ENCODE measurements at regions not wholly inside any gene's neighbourhood (a gene's known extent, or its start where the extent isn't known, plus 50 kb on each side); places are given as distances from the start of the nearest gene placed in this dataset.

DNA sequence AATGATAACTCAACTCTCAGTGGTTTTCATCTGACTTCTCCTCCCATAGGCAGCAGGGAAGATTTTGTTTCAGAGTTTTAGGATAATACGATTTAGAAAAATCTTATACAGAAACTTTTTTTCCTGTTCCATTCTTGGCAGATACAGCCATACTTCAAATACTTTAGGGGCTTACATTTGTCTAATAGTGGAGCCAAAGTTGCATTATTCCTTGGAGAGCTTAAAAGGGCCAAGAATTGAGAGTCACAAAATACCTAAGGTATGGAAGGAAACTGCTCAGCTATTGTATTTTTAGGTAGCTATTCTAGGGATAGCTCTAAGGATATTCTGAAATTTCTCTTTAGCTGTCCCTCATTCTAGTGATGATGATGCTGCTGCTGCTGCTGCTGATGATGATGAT, 132.9 kb upstream of the PTCHD1 start:
- Histone ChIP-seq H2AFZ (no peak overlapping the region), H3K9me3 (ENCODE audit: low read depth) (no peaks in the 10 kb centered on the region), H3F3A (ENCODE audit: insufficient read depth) (no peaks in the 10 kb centered on the region), H3K9me2 (ENCODE audit: insufficient read depth) (no peaks in the 10 kb centered on the region), H3K4me3 (no peak overlapping the region), H3K27me3 (replicated peaks; ENCODE audit: insufficient read depth) (no peaks in the 10 kb centered on the region), H3K4me2 (ENCODE audit: unreplicated experiment) (no peak overlapping the region), H3K27ac (no peak overlapping the region), H4K20me1 (ENCODE audit: insufficient read depth) (no peaks in the 10 kb centered on the region), H3K79me2 (ENCODE audit: insufficient read depth) (no peaks in the 10 kb centered on the region), H3K36me3 (ENCODE audit: low read depth) (no peaks in the 10 kb centered on the region), H3K9ac (no peak overlapping the region), H3K4me1 (ENCODE audit: insufficient read depth) (no peaks in the 10 kb centered on the region)
- in situ Hi-C loops (cut with MboI) = no loop called here
- TF ChIP-seq EZH2 (IDR thresholded peaks at IDR 0.05; ENCODE audit: insufficient read depth, poor library complexity, severe bottlenecking) = no peak
- TF ChIP-seq EZH2phosphoT487 (IDR thresholded peaks at IDR 0.05; ENCODE audit: insufficient read depth, low read depth) = no peak
- WGBS, 2 experiments (ENCODE audit: low coverage in 1 of 2, low lambda C conversion rate in 2 of 2, missing lambda C conversion rate in 2 of 2) = 38 to 54% methylated on average over 1 of the region's 1 CpG
- no peak for DNase-seq

DNA sequence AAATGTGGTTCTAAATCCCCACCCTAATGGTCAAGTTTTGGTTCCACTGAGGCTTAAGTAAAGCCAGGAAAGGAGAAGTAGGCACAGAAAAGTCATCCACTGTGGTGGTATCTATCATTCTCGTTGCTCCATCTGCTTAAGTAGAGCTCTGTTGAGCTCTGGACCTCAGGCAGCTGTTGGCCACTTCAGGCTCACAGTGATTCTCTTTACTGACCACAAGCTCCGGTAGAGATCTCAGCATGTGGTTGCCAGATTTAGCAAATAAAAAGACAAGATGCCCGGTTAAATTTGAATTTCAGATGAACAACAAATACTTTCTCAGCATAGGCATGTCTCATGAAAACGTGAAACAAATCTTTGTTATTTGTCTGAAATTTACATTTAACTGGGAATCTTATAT, 132.3 kb upstream of the PTCHD1 start:
- Histone ChIP-seq H3K27me3 (replicated peaks; ENCODE audit: insufficient read depth) (no peaks in the 10 kb centered on the region), H3K9me3 (ENCODE audit: low read depth) (no peaks in the 10 kb centered on the region), H3K79me2 (ENCODE audit: insufficient read depth) (no peaks in the 10 kb centered on the region), H3K9me2 (ENCODE audit: insufficient read depth) (no peaks in the 10 kb centered on the region), H3F3A (ENCODE audit: insufficient read depth) (no peaks in the 10 kb centered on the region), H3K4me1 (ENCODE audit: insufficient read depth) (no peaks in the 10 kb centered on the region), H3K9ac (no peak overlapping the region), H4K20me1 (ENCODE audit: insufficient read depth) (no peaks in the 10 kb centered on the region), H2AFZ (no peak overlapping the region), H3K27ac (no peak overlapping the region), H3K4me3 (no peak overlapping the region), H3K4me2 (ENCODE audit: unreplicated experiment) (no peak overlapping the region), H3K36me3 (ENCODE audit: low read depth) (no peaks in the 10 kb centered on the region)
- WGBS, 2 experiments (ENCODE audit: low coverage in 1 of 2, low lambda C conversion rate in 2 of 2, missing lambda C conversion rate in 2 of 2) = 0 to 8% methylated on average over 4 of the region's 4 CpGs
- TF ChIP-seq EZH2 (IDR thresholded peaks at IDR 0.05; ENCODE audit: insufficient read depth, poor library complexity, severe bottlenecking) (no peak), EZH2phosphoT487 (IDR thresholded peaks at IDR 0.05; ENCODE audit: insufficient read depth, low read depth) (no peak)
- DNase-seq = no peak
- in situ Hi-C loops (cut with MboI) = no loop called here

GRCh38 chrX:23223169-23223568, 111.5 kb upstream of the PTCHD1 start:
- Histone ChIP-seq H3K9me3 (ENCODE audit: low read depth) (no peaks in the 10 kb centered on the region), H3F3A (ENCODE audit: insufficient read depth) (no peaks in the 10 kb centered on the region), H3K4me3 (no peak overlapping the region), H3K9me2 (ENCODE audit: insufficient read depth) (no peaks in the 10 kb centered on the region), H2AFZ (no peak overlapping the region), H3K4me2 (ENCODE audit: unreplicated experiment) (no peak overlapping the region), H3K27ac (no peak overlapping the region), H3K27me3 (replicated peaks; ENCODE audit: insufficient read depth) (no peaks in the 10 kb centered on the region), H4K20me1 (ENCODE audit: insufficient read depth) (no peaks in the 10 kb centered on the region), H3K9ac (no peak overlapping the region), H3K4me1 (ENCODE audit: insufficient read depth) (no peaks in the 10 kb centered on the region), H3K79me2 (ENCODE audit: insufficient read depth) (no peaks in the 10 kb centered on the region), H3K36me3 (ENCODE audit: low read depth) (no peaks in the 10 kb centered on the region)
- TF ChIP-seq EZH2phosphoT487 (IDR thresholded peaks at IDR 0.05; ENCODE audit: insufficient read depth, low read depth) (no peak), EZH2 (IDR thresholded peaks at IDR 0.05; ENCODE audit: insufficient read depth, poor library complexity, severe bottlenecking) (no peak)
- in situ Hi-C loops (cut with MboI) = no loop called here
- no peak for DNase-seq
- 54 to 61% methylated on average over 3 to 5 of the region's 5 CpGs for WGBS, 2 experiments (ENCODE audit: low coverage in 1 of 2, low lambda C conversion rate in 2 of 2, missing lambda C conversion rate in 2 of 2)

GRCh38 chrX:23228454-23228853, 106.2 kb upstream of the PTCHD1 start:
- Histone ChIP-seq H3K4me1 (ENCODE audit: insufficient read depth) (no peaks in the 10 kb centered on the region), H3K79me2 (ENCODE audit: insufficient read depth) (no peaks in the 10 kb centered on the region), H3K9me3 (ENCODE audit: low read depth) (no peaks in the 10 kb centered on the region), H3K27ac (no peak overlapping the region), H4K20me1 (ENCODE audit: insufficient read depth) (no peaks in the 10 kb centered on the region), H3K4me3 (no peak overlapping the region), H2AFZ (no peak overlapping the region), H3F3A (ENCODE audit: insufficient read depth) (no peaks in the 10 kb centered on the region), H3K27me3 (replicated peaks; ENCODE audit: insufficient read depth) (no peaks in the 10 kb centered on the region), H3K4me2 (ENCODE audit: unreplicated experiment) (no peak overlapping the region), H3K36me3 (ENCODE audit: low read depth) (no peaks in the 10 kb centered on the region), H3K9me2 (ENCODE audit: insufficient read depth) (no peaks in the 10 kb centered on the region), H3K9ac (no peak overlapping the region)
- in situ Hi-C loops (cut with MboI) = no loop called here
- DNase-seq = no peak
- TF ChIP-seq EZH2phosphoT487 (IDR thresholded peaks at IDR 0.05; ENCODE audit: insufficient read depth, low read depth) = no peak
- 19 to 21% methylated on average over 3 of the region's 3 CpGs for WGBS, 2 experiments (ENCODE audit: low coverage in 1 of 2, low lambda C conversion rate in 2 of 2, missing lambda C conversion rate in 2 of 2)

DNA sequence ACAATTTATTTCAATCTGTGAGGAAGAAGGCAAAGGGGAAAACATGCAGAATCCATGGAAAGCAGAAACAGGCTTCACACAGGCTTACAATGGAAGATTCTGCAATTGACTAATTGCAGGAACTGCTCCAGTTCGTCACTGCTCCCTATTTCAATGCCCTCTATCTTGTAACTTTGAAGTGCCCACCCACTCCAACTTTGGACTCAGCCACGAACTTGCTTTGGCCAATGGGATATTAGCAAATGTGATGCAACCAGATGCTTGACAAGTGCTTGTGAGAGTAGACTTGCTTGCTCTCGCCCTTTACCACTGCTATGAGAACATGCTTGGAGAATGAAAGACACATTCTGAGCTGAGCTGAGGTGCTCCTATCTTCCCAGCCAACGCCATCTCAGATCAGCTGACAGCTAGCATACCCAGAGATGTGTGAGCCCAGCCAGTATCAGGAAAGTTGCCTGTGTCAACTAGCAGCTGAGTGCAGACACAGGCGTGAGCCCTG, 105.7 kb upstream of the PTCHD1 start:
- Histone ChIP-seq H3K4me2 (ENCODE audit: unreplicated experiment) (no peak overlapping the region), H3K9ac (no peak overlapping the region), H3K27me3 (replicated peaks; ENCODE audit: insufficient read depth) (no peaks in the 10 kb centered on the region), H3K4me3 (no peak overlapping the region), H3K79me2 (ENCODE audit: insufficient read depth) (no peaks in the 10 kb centered on the region), H3K4me1 (ENCODE audit: insufficient read depth) (no peaks in the 10 kb centered on the region), H3F3A (ENCODE audit: insufficient read depth) (no peaks in the 10 kb centered on the region), H3K36me3 (ENCODE audit: low read depth) (no peaks in the 10 kb centered on the region), H2AFZ (no peak overlapping the region), H3K27ac (no peak overlapping the region), H4K20me1 (ENCODE audit: insufficient read depth) (no peaks in the 10 kb centered on the region), H3K9me2 (ENCODE audit: insufficient read depth) (no peaks in the 10 kb centered on the region), H3K9me3 (ENCODE audit: low read depth) (no peaks in the 10 kb centered on the region)
- in situ Hi-C loops (cut with MboI) = no loop called here
- no peak for TF ChIP-seq EZH2 (IDR thresholded peaks at IDR 0.05; ENCODE audit: insufficient read depth, poor library complexity, severe bottlenecking)
- TF ChIP-seq EZH2phosphoT487 (IDR thresholded peaks at IDR 0.05; ENCODE audit: insufficient read depth, low read depth) = no peak
- 13 to 14% methylated on average over 5 of the region's 5 CpGs for WGBS, 2 experiments (ENCODE audit: low coverage in 1 of 2, low lambda C conversion rate in 2 of 2, missing lambda C conversion rate in 2 of 2)
- no peak for DNase-seq

All from GM23248 (cell line).